ENCODE measurements at regions not wholly inside any gene's neighbourhood (a gene's known extent, or its start where the extent isn't known, plus 50 kb on each side); places are given as distances from the start of the nearest gene placed in this dataset.
"Not testable (repeated sequence)": the region's sequence is repeated elsewhere in the genome, so short reads cannot be mapped to it uniquely, and the experiment has no call there.

DNA sequence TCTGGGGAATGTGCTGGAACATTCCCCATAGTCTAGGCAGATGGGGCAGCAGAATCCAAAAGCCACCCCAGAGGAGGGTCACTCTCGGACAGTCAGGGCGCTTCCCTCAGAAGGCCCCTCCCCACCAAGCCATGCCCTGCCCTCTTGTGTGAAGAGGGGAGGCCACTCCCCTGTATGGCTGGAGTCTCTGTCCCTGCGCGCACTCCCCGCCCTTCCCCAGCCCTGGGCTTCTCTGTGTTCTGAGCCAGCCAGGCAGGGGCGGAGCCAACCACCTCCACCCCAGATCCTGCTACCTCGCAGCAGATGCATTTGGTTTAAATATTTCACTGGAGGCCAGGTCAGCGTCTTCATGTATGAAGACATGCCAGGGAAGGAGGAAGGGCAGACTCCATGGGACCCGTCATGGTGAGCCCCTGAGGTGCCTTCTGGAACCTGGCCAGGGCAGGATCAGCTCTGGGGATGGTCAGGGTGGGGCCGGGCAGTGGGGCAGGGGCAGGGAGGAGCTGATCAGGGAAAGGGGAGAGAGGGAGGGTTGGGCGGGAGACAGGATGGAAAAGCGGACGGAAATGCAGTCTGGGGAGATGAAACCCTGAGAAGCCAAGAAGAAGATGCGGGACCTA, 107.3 kb downstream of the ADRA2C start:
- Histone ChIP-seq H3K27me3 (peaks cover 0 to 15% of the 10 kb centered on the region in 2 donors), H3K9me3 (no peaks in the 10 kb centered on the region), H3K4me1 (no peaks in the 10 kb centered on the region), H3K4me3 (no peak overlapping the region), H3K27ac (no peak overlapping the region), H3K36me3 (no peaks in the 10 kb centered on the region)
- DNase-seq: peak in 1 of 3 donors; percentile 41
- intact Hi-C loops (cut with DNase I): loop anchor here in 1 of 2 donors (10.0 kb wide), 1 partner anchor 109 kb away; the partner anchor contains the start of gene ADRA2C
- WGBS (ENCODE audit: insufficient coverage, low coverage, low lambda C conversion rate, missing lambda C conversion rate): 20% methylated on average over 7 of the region's 14 CpGs
- no peak for TF ChIP-seq POLR2A (IDR thresholded peaks at IDR 0.05)
- TF ChIP-seq, protein P1, sequence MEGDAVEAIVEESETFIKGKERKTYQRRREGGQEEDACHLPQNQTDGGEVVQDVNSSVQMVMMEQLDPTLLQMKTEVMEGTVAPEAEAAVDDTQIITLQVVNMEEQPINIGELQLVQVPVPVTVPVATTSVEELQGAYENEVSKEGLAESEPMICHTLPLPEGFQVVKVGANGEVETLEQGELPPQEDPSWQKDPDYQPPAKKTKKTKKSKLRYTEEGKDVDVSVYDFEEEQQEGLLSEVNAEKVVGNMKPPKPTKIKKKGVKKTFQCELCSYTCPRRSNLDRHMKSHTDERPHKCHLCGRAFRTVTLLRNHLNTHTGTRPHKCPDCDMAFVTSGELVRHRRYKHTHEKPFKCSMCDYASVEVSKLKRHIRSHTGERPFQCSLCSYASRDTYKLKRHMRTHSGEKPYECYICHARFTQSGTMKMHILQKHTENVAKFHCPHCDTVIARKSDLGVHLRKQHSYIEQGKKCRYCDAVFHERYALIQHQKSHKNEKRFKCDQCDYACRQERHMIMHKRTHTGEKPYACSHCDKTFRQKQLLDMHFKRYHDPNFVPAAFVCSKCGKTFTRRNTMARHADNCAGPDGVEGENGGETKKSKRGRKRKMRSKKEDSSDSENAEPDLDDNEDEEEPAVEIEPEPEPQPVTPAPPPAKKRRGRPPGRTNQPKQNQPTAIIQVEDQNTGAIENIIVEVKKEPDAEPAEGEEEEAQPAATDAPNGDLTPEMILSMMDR (IDR thresholded peaks at IDR 0.05): no peak
- no peak for ATAC-seq

DNA sequence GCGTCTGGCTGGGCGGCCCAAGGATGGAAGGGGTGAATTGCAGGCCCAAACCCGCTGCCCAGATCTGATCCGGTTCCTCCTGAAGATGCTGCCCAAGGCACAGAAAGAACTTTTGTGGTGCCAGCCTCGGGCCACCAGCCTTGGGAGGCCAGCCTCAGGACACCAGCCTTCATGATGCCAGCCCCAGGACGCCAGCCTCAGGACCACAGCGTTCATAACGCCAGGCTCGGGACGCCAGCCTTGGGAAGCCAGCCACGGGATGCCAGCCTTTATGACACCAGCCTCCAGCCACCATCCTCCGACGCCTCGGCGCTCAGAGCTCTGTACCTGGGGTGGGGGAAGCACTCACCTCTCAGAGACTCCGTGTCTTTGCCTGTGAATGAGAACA, 107.8 kb downstream of the ADRA2C start:
- 60% methylated on average over 9 of the region's 16 CpGs for WGBS (ENCODE audit: insufficient coverage, low coverage, low lambda C conversion rate, missing lambda C conversion rate)
- DNase-seq: peak in 1 of 3 donors; percentile 28
- Histone ChIP-seq H3K4me3 (no peak overlapping the region), H3K9me3 (no peaks in the 10 kb centered on the region), H3K27ac (no peak overlapping the region), H3K27me3 (peaks cover 0 to 15% of the 10 kb centered on the region in 2 donors), H3K4me1 (no peaks in the 10 kb centered on the region), H3K36me3 (no peaks in the 10 kb centered on the region)
- ATAC-seq: no peak
- TF ChIP-seq, protein P1 (IDR thresholded peaks at IDR 0.05): no peak
- no peak for TF ChIP-seq POLR2A (IDR thresholded peaks at IDR 0.05)
- intact Hi-C loops (cut with DNase I): loop anchor here in 1 of 2 donors (10.0 kb wide), 1 partner anchor 109 kb away; the partner anchor contains the start of gene ADRA2C

DNA sequence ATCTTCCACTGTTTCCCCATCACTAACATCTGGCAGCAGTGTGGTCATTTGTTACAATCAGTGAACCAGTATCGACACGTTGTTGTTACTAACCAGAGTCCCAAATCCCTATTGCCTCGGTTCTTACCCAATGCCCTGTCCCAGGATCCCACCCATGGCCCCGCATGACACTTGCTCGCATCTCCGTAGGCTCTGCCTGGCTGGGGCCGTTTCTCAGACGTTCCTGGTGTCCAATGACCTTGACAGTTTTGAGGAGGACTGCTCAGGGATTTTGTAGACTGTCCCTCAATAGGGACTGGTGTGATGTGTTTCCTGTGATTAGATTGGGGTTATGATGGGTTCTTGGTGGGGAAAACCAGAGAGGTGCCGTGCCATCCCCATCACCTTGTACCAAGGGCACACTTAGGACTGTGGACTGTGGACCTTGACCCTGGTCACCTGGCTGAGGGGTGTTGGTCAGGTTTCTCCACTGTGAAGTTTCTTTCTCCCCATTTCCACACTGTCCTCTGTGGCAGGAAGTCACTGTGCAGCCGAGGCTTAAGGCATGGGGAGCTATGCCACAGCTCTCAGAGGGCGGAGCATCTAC, 108.4 kb downstream of the ADRA2C start:
- DNase-seq (peak in 1 of 3 donors; percentile 30), ATAC-seq (no peak)
- Histone ChIP-seq H3K36me3 (no peaks in the 10 kb centered on the region), H3K4me3 (no peak overlapping the region), H3K9me3 (no peaks in the 10 kb centered on the region), H3K4me1 (no peaks in the 10 kb centered on the region), H3K27me3 (peaks cover 0 to 15% of the 10 kb centered on the region in 2 donors), H3K27ac (no peak overlapping the region)
- TF ChIP-seq, protein P1 (IDR thresholded peaks at IDR 0.05): no peak
- no peak for TF ChIP-seq POLR2A (IDR thresholded peaks at IDR 0.05)
- 49% methylated on average over 9 of the region's 11 CpGs for WGBS (ENCODE audit: insufficient coverage, low coverage, low lambda C conversion rate, missing lambda C conversion rate)
- intact Hi-C loops (cut with DNase I): loop anchor here (5.0 to 10.0 kb wide), 2 partner anchors 107 to 110 kb away; partner anchors contain the start of gene ADRA2C (in 2 of the 2)

DNA sequence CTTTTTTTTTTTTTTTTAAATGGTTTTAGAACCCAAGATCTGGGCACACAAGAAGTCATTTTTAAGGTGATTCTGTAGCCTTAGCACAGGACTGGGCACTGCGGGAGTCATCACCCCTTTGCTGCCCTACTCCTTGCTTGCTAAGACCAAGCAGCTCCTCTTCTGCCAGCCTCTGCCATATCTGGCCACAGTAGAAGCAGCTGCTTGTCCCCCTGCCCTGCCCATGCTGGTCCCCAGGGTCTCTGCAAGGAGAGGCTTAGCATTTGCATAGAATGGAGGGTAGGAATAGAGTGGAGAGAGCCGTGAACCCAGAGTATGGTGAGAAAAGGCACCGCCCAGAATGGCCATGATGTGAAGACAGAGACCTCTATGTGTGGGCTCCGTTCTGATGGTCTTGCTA, 109.3 kb downstream of the ADRA2C start:
- intact Hi-C loops (cut with DNase I): loop anchor here (5.0 to 10.0 kb wide), 2 partner anchors 108 to 111 kb away; partner anchors contain the start of gene ADRA2C (in 2 of the 2)
- no peak for DNase-seq
- Histone ChIP-seq H3K27ac (no peak overlapping the region), H3K4me1 (no peaks in the 10 kb centered on the region), H3K27me3 (peaks cover 0 to 15% of the 10 kb centered on the region in 2 donors), H3K4me3 (no peak overlapping the region), H3K9me3 (no peaks in the 10 kb centered on the region), H3K36me3 (no peaks in the 10 kb centered on the region)
- WGBS (ENCODE audit: insufficient coverage, low coverage, low lambda C conversion rate, missing lambda C conversion rate): 55% methylated on average over 3 of the region's 4 CpGs
- no peak for TF ChIP-seq POLR2A (IDR thresholded peaks at IDR 0.05)
- TF ChIP-seq, protein P1 (IDR thresholded peaks at IDR 0.05): no peak
- ATAC-seq: no peak

DNA sequence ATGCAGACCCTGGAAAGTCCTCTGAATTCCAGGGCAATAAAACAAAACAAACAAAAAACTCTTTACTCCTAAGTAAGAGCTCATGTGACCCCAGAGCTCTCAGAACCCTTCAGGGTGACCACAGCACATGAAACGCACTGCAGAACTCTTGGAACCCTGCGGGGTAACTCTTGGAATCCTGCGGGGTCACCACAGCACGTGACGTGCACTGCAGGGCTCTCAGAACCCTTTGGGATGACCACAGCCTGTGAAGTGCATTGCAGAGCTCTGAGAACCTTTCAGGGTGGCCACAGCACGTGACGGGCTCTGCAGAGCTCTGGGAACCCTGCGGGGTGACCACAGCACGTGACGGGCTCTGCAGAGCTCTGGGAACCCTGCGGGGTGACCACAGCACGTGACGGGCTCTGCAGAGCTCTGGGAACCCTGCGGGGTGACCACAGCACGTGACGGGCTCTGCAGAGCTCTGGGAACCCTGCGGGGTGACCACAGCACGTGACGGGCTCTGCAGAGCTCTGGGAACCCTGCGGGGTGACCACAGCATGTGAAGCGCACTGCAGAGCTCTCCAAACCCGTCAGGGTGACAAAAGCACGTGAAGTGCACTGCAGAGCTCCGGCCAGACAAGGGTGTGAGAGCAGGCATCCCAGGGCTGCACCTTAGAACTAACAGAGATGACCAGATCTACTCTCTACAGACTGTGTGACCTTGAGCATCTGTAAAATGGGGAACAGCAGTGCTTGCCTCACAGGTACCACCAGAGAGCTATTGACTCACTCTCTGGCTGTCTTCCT, 110.1 kb downstream of the ADRA2C start:
- not testable (repeated sequence) for H3K4me1 ChIP-seq, DNase-seq, H3K4me3 ChIP-seq, ATAC-seq, H3K36me3 ChIP-seq, H3K27ac ChIP-seq, H3K9me3 ChIP-seq
- peaks cover 0 to 16% of the 10 kb centered on the region in 2 donors for H3K27me3 ChIP-seq
- intact Hi-C loops (cut with DNase I): loop anchor here (5.0 to 10.0 kb wide), 2 partner anchors 109 to 111 kb away; partner anchors contain the start of gene ADRA2C (in 2 of the 2)
- 40% methylated on average over 1 of the region's 24 CpGs for WGBS (ENCODE audit: insufficient coverage, low coverage, low lambda C conversion rate, missing lambda C conversion rate)

All from right lobe of liver (tissue), 6 donors.